WTC11 (cell line): ENCODE measurements at regions not wholly inside any gene's neighbourhood (a gene's known extent, or its start where the extent isn't known, plus 50 kb on each side); places are given as distances from the start of the nearest gene placed in this dataset.

Source experiments
- AFF4 ChIP-seq: sonication (generic); formaldehyde crosslinking; IDR thresholded peaks from 2 replicates; pipeline ENCODE4 v1.8.1; 2023; ENCODE audit warnings: mild to moderate bottlenecking, missing genetic modification reagents, borderline replicate concordance
- CTCF ChIP-seq: fragments of 200-600 bp; IDR thresholded peaks from 2 replicates; pipeline ENCODE4 v1.8.0; 2022; ENCODE audit warnings: antibody characterized with exemption
- ELF4 ChIP-seq: sonication (generic); formaldehyde crosslinking; IDR thresholded peaks from 2 replicates; pipeline ENCODE4 v1.8.1; 2022; ENCODE audit warnings: low read depth, mild to moderate bottlenecking, moderate library complexity, missing genetic modification reagents
- ETV6 ChIP-seq: sonication (generic); formaldehyde crosslinking; IDR thresholded peaks from 2 replicates; pipeline ENCODE4 v1.8.1; 2022; ENCODE audit warnings: mild to moderate bottlenecking, missing genetic modification reagents
- RELA ChIP-seq: sonication (generic); formaldehyde crosslinking; IDR thresholded peaks from 2 replicates; pipeline ENCODE4 v1.8.1; 2022; ENCODE audit warnings: missing genetic modification reagents, mild to moderate bottlenecking, borderline replicate concordance
- SP1 ChIP-seq: sonication (generic); formaldehyde crosslinking; conservative IDR thresholded peaks from 2 replicates; pipeline ENCODE4 v1.8.1; 2022; ENCODE audit warnings: missing genetic modification reagents
- USF2 ChIP-seq: sonication (generic); formaldehyde crosslinking; IDR thresholded peaks from 2 replicates; pipeline ENCODE4 v1.8.1; 2023; ENCODE audit warnings: mild to moderate bottlenecking, missing genetic modification reagents, moderate library complexity
- ZNF138 ChIP-seq: sonication (generic); formaldehyde crosslinking; conservative IDR thresholded peaks from 2 replicates; pipeline ENCODE4 v1.8.1; 2022; ENCODE audit warnings: mild to moderate bottlenecking, moderate library complexity, missing genetic modification reagents
- TF ChIP-seq, protein P1 (sequence below): sonication (generic); formaldehyde crosslinking; IDR thresholded peaks from 2 replicates; pipeline ENCODE4 v1.8.1; 2023; ENCODE audit warnings: mild to moderate bottlenecking, missing genetic modification reagents
- TF ChIP-seq, protein P2 (sequence below): sonication (generic); formaldehyde crosslinking; IDR thresholded peaks from 2 replicates; pipeline ENCODE4 v1.8.0; 2022; ENCODE audit warnings: mild to moderate bottlenecking, missing genetic modification reagents
- TF ChIP-seq, protein P3 (sequence below): sonication (generic); formaldehyde crosslinking; IDR thresholded peaks from 2 replicates; pipeline ENCODE4 v1.8.1; 2022; ENCODE audit warnings: mild to moderate bottlenecking, moderate library complexity, missing genetic modification reagents

GRCh38 chr6:164049517-164049988 is 635.0 kb downstream of the QKI start:
- TF ChIP-seq CTCF (no peak), SP1 (CRISPR knock-in tag) (no peak), ETV6 (CRISPR knock-in tag) (no peak), ZNF138 (CRISPR knock-in tag) (no peak), RELA (CRISPR knock-in tag) (no peak), USF2 (CRISPR knock-in tag) (no peak), AFF4 (CRISPR knock-in tag) (no peak), ELF4 (CRISPR knock-in tag) (no peak)
- TF ChIP-seq, protein P1, sequence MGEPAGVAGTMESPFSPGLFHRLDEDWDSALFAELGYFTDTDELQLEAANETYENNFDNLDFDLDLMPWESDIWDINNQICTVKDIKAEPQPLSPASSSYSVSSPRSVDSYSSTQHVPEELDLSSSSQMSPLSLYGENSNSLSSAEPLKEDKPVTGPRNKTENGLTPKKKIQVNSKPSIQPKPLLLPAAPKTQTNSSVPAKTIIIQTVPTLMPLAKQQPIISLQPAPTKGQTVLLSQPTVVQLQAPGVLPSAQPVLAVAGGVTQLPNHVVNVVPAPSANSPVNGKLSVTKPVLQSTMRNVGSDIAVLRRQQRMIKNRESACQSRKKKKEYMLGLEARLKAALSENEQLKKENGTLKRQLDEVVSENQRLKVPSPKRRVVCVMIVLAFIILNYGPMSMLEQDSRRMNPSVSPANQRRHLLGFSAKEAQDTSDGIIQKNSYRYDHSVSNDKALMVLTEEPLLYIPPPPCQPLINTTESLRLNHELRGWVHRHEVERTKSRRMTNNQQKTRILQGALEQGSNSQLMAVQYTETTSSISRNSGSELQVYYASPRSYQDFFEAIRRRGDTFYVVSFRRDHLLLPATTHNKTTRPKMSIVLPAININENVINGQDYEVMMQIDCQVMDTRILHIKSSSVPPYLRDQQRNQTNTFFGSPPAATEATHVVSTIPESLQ (CRISPR knock-in tag): no peak
- TF ChIP-seq, protein P2, sequence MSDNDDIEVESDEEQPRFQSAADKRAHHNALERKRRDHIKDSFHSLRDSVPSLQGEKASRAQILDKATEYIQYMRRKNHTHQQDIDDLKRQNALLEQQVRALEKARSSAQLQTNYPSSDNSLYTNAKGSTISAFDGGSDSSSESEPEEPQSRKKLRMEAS (CRISPR knock-in tag): no peak
- TF ChIP-seq, protein P3, sequence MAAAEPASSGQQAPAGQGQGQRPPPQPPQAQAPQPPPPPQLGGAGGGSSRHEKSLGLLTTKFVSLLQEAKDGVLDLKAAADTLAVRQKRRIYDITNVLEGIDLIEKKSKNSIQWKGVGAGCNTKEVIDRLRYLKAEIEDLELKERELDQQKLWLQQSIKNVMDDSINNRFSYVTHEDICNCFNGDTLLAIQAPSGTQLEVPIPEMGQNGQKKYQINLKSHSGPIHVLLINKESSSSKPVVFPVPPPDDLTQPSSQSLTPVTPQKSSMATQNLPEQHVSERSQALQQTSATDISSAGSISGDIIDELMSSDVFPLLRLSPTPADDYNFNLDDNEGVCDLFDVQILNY (CRISPR knock-in tag): no peak
